A673 (cell line): ENCODE measurements at regions not wholly inside any gene's neighbourhood (a gene's known extent, or its start where the extent isn't known, plus 50 kb on each side); places are given as distances from the start of the nearest gene placed in this dataset.

Source experiments
- CTCF ChIP-seq: fragments of 300-800, 200-600 bp; sonication (generic); conservative IDR thresholded peaks from 2 replicates; pipeline ENCODE4 v1.5.1; 2017; ENCODE audit warnings: low read depth, mild to moderate bottlenecking, antibody characterized with exemption, low read length, moderate library complexity, mixed read lengths
- EZH2 ChIP-seq: fragments of 200-600 bp; sonication (generic); IDR thresholded peaks from 2 replicates; pipeline ENCODE4 v1.6.1; 2017; ENCODE audit warnings: borderline replicate concordance, low read depth, mild to moderate bottlenecking, mixed read lengths, antibody characterized with exemption, low read length; ENCODE audit not compliant: poor library complexity, severe bottlenecking

- peak; percentile 79 for TF ChIP-seq CTCF
- TF ChIP-seq EZH2: no peak
These were observed 70.2 kb upstream of the PSMD7 start for GRCh38 chr16:74226338-74226954.
